Glomerular visceral epithelial cell (primary cell): ENCODE measurements at regions not wholly inside any gene's neighbourhood (a gene's known extent, or its start where the extent isn't known, plus 50 kb on each side); places are given as distances from the start of the nearest gene placed in this dataset.
"Not testable (repeated sequence)": the region's sequence is repeated elsewhere in the genome, so short reads cannot be mapped to it uniquely, and the experiment has no call there.

Source experiments
- DNase-seq: peaks from one replicate; pipeline ENCODE4 v3.0.0-alpha.2; 2016; ENCODE audit errors: extremely low spot score

DNA sequence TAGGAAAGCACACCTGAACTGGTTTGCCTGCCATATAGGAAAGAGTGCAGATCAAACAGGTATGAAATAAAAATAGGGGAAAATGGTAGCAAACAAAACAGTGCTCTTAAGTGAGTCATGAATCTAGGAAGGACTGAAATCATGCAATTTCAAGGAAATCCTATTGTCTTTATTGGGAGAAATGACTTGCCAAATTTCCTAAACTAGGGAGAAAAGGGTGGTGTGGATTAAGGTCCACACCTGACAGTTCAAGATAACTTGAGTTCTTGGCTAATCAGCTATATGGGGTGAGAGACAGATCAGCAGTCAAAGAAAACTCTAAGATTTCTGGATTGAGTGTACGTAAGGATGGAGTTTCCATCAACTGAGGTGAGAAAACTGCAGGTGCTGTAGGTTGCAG is 101.1 kb downstream of the PRKAB2 start:
- DNase-seq = no peak

DNA sequence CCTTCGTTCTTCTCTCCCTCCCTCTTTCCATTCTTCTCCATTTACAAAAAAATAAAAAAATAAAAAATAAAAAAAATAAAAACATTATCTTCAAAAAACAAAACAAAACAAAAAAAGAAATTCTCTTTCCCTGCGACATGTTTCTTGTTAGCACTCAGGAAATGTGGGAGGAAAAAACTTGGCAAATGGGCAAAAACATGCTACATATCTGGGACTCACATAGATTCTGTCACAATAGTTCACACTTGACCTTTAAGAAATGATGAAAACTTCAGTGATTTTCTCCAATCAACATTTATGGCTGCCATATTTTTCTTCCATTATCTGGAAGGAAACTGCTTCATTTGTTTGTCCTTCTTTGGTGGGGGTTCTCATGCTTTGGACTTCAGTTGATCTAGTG is 109.3 kb downstream of the PRKAB2 start:
- no peak for DNase-seq

DNA sequence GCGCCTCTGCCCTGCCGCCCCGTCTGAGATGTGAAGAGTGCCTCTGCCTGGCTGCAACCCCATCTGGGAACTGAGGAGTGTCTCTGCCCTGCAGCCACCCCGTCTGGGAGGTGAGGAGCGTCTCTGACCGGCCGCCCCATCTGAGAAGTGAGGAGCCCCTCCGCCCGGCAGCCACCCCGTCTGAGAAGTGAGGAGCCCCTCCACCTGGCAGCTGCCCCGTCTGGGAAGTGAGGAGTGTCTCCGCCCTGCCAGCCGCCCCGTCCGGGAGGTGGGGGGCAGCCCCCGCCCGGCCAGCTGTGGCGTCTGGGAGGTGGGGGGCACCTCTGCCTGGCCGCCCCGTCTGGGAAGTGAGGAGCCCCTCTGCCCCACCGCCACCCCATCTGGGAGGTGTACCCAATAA is 110.4 kb downstream of the PRKAB2 start:
- DNase-seq = not testable (repeated sequence)

DNA sequence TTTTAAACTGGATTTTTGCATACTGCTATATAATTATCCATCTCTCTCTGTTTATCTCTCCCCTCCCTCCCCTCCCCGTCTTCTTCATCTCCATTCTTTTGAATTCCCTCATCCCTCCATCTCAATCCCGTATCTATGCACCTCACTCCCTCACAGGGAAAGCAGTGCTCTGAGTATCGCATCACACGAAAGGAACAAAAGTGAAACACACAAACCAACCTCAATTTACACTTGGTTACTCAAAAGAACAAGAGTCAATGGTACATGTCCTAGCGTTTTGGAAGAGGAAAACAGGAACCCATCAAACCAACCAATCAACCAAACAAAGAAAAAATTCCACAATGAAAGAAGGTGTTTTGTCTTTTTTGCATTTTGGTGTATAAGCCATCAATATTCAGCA is 115.1 kb downstream of the NBPF12 start:
- DNase-seq = no peak

DNA sequence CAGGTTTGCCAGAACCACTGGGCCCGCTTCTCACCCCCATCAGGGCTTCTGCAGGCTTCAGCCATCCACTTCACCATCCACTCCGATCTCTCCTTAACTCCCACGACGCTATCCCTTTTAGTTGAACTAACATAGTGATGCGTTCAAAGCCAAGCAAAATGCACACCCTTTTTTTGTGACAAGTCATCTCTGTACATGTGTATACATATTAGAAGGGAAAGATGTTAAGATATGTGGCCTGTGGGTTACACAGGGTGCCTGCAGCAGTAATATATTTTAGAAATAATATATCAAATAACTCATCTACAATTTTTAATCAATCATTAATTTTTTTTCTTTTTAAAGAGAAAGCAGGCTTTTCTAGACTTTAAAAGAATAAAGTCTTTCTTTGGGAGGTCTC is 114.6 kb downstream of the NBPF12 start:
- no peak for DNase-seq

DNA sequence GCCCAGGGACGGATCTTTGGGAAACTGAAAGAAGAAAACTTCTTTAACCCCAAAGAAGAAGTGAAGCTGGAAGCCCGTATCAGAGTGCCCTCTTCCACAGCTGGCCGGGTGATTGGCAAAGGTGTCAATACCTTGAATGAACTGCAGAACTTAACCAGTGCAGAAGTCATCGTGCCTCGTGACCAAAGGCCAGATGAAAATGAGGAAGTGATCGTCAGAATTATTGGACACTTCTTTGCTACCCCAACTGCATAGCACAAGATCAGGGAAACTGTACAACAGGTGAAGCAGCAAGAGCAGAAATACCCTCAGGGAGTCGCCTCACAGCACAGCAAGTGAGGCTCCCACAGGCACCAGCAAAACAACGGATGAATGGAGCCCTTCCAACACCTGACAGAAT is 114.0 kb downstream of the NBPF12 start:
- DNase-seq = no peak

DNA sequence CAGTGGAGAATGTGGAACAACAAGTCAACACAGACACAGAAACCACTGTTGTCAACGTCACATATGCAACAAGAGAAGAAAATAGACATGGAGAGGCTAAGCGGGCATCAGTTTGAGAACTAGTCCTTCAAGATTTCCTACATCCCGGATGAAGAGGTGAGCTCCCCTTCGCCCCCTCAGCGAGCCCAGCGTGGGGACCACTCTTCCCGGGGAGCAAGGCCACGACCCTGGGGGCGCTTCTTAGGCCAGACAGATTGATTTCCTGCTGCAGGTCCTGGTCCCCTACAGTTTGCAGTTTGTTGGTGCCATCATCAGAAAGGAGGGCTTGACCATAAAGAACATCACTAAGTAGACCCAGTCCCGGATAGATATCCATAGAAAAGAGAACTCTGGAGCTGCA is 113.0 kb downstream of the NBPF12 start:
- no peak for DNase-seq

DNA sequence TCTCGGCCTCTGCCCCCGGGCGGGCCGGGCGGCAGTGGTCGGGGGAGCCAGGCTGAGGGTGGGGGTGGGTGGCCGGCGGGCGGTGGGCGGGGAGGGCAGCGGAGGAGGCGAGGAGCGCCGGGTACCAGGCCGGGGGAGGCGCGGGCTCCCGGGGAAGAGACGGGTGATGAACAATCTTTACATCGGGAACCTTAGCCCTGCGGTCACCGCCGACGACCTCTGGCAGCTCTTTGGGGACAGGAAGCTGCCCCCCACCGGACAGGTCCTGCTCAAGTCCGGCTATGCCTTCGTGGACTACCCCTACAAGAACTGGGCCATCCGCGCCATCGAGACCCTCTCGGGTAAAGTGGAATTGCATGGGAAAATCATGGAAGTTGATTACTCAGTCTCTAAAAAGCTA is 112.5 kb downstream of the NBPF12 start:
- DNase-seq = no peak

DNA sequence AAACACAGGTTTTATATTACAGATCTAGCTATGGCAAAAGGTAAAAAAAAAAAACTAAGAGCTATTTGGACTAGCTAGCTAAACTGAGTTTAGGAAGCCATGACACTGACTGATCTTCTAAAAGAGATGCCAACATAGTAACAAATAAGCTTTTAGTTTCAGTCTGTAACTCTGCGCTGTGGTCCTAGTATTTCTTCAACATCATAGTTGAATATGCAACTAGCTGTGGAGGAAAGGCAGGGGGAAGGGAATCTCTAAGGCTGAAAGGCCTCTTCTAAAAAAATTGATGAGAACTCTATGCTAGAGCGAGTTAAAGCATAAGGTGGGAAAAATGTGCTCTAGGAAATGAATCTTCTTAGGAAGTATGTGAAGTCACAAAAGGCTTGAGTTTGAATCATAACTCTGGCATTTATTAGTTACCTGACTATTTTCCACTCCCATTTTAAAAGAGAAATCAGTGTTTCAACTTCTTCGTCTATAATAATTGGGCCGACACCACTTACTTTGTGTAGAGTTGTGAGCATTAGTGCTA is 108.8 kb downstream of the NBPF12 start:
- not testable (repeated sequence) for DNase-seq

DNA sequence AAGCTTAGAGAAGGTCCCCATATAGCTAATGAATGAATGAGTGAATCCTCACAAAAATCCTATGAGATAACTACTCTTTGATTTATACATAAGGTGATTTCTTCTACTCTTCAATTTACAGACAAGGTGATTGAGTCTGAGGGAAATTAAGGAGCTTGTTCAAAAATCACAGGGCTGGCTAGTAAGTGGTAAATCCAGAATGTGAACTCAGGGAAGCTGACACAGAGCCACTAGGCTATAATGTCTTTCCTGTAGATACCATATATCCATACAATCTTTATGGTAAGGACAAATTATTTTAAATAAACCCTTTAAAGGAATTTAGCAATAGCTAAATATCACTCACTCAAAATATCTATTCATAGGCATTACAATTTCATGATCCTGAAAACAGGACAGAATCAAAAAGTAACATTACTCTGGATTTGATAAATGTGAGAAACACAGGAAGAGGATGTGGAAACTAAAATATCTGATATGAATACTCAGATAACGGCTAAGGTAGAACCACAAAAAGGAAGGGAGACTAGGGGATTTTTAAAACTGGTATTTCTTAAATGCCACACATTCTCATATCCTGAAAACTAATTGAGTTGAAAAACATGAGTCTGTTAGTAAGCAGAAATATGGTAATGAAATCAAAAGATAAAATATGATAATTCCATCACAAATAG is 108.2 kb downstream of the NBPF12 start:
- no peak for DNase-seq
